ENCODE measurements at regions not wholly inside any gene's neighbourhood (a gene's known extent, or its start where the extent isn't known, plus 50 kb on each side); places are given as distances from the start of the nearest gene placed in this dataset.

- in situ Hi-C loops (cut with MboI) = no loop called here
- H3K4me3 ChIP-seq = no peak overlapping the region
- 44 to 47% methylated on average over 2 of the region's 2 CpGs for WGBS, 2 experiments (ENCODE audit: low coverage in 1 of 2, low lambda C conversion rate in 2 of 2, missing lambda C conversion rate in 2 of 2)
- no peak overlapping the region for H3K4me2 ChIP-seq (ENCODE audit: unreplicated experiment)
- H3K9me3 ChIP-seq (ENCODE audit: low read depth) = no peaks in the 10 kb centered on the region
- H3F3A ChIP-seq (ENCODE audit: insufficient read depth) = no peaks in the 10 kb centered on the region
- no peak overlapping the region for H3K9ac ChIP-seq
- no peak overlapping the region for H3K27ac ChIP-seq
- H4K20me1 ChIP-seq (ENCODE audit: insufficient read depth) = no peaks in the 10 kb centered on the region
- DNase-seq = no peak
- TF ChIP-seq EZH2phosphoT487 (IDR thresholded peaks at IDR 0.05; ENCODE audit: insufficient read depth, low read depth) (no peak), EZH2 (IDR thresholded peaks at IDR 0.05; ENCODE audit: insufficient read depth, poor library complexity, severe bottlenecking) (no peak)
- no peaks in the 10 kb centered on the region for H3K27me3 ChIP-seq (replicated peaks; ENCODE audit: insufficient read depth)
- no peaks in the 10 kb centered on the region for H3K36me3 ChIP-seq (ENCODE audit: low read depth)
- H3K4me1 ChIP-seq (ENCODE audit: insufficient read depth) = no peaks in the 10 kb centered on the region
- no peaks in the 10 kb centered on the region for H3K79me2 ChIP-seq (ENCODE audit: insufficient read depth)
- no peaks in the 10 kb centered on the region for H3K9me2 ChIP-seq (ENCODE audit: insufficient read depth)
- H2AFZ ChIP-seq = no peak overlapping the region
These were observed 338.0 kb upstream of the PTCHD4 start for GRCh38 chr6:48449002-48449401.

- Histone ChIP-seq H3F3A (ENCODE audit: insufficient read depth) (no peaks in the 10 kb centered on the region), H3K36me3 (ENCODE audit: low read depth) (no peaks in the 10 kb centered on the region), H3K79me2 (ENCODE audit: insufficient read depth) (no peaks in the 10 kb centered on the region), H2AFZ (no peak overlapping the region), H3K27me3 (replicated peaks; ENCODE audit: insufficient read depth) (no peaks in the 10 kb centered on the region), H3K9me3 (ENCODE audit: low read depth) (no peaks in the 10 kb centered on the region), H3K4me3 (no peak overlapping the region), H3K9me2 (ENCODE audit: insufficient read depth) (no peaks in the 10 kb centered on the region), H3K4me1 (ENCODE audit: insufficient read depth) (no peaks in the 10 kb centered on the region), H3K27ac (no peak overlapping the region), H3K9ac (no peak overlapping the region), H4K20me1 (ENCODE audit: insufficient read depth) (no peaks in the 10 kb centered on the region), H3K4me2 (ENCODE audit: unreplicated experiment) (no peak overlapping the region)
- WGBS, 2 experiments (ENCODE audit: low coverage in 1 of 2, low lambda C conversion rate in 2 of 2, missing lambda C conversion rate in 2 of 2) = 65 to 70% methylated on average over 5 of the region's 5 CpGs
- in situ Hi-C loops (cut with MboI) = no loop called here
- no peak for TF ChIP-seq EZH2phosphoT487 (IDR thresholded peaks at IDR 0.05; ENCODE audit: insufficient read depth, low read depth)
- no peak for TF ChIP-seq EZH2 (IDR thresholded peaks at IDR 0.05; ENCODE audit: insufficient read depth, poor library complexity, severe bottlenecking)
- DNase-seq = no peak
These were observed 336.3 kb upstream of the PTCHD4 start for GRCh38 chr6:48447251-48447650.

GRCh38 chr6:48429610-48430009, 318.6 kb upstream of the PTCHD4 start:
- Histone ChIP-seq H4K20me1 (ENCODE audit: insufficient read depth) (no peaks in the 10 kb centered on the region), H3K27ac (no peak overlapping the region), H3K9ac (no peak overlapping the region), H3K4me2 (ENCODE audit: unreplicated experiment) (peak overlapping the region; percentile 2), H3K4me1 (ENCODE audit: insufficient read depth) (peaks cover 30% of the 10 kb centered on the region), H3K27me3 (replicated peaks; ENCODE audit: insufficient read depth) (no peaks in the 10 kb centered on the region; the same call in 1 of the 2 replicates), H2AFZ (no peak overlapping the region), H3K9me2 (ENCODE audit: insufficient read depth) (no peaks in the 10 kb centered on the region), H3F3A (ENCODE audit: insufficient read depth) (no peaks in the 10 kb centered on the region; the same call in 1 of the 2 replicates), H3K9me3 (ENCODE audit: low read depth) (no peaks in the 10 kb centered on the region), H3K4me3 (no peak overlapping the region), H3K79me2 (ENCODE audit: insufficient read depth) (no peaks in the 10 kb centered on the region), H3K36me3 (ENCODE audit: low read depth) (no peaks in the 10 kb centered on the region)
- TF ChIP-seq EZH2 (IDR thresholded peaks at IDR 0.05; ENCODE audit: insufficient read depth, poor library complexity, severe bottlenecking) (no peak), EZH2phosphoT487 (IDR thresholded peaks at IDR 0.05; ENCODE audit: insufficient read depth, low read depth) (no peak)
- DNase-seq = no peak
- in situ Hi-C loops (cut with MboI) = no loop called here

GRCh38 chr6:48429021-48429420, 318.0 kb upstream of the PTCHD4 start:
- Histone ChIP-seq H3K9me2 (ENCODE audit: insufficient read depth) (no peaks in the 10 kb centered on the region), H3K9me3 (ENCODE audit: low read depth) (no peaks in the 10 kb centered on the region), H3K27ac (no peak overlapping the region), H3K4me3 (no peak overlapping the region), H3K36me3 (ENCODE audit: low read depth) (no peaks in the 10 kb centered on the region), H3F3A (ENCODE audit: insufficient read depth) (no peaks in the 10 kb centered on the region; the same call in 1 of the 2 replicates), H3K4me1 (ENCODE audit: insufficient read depth) (peaks cover 31% of the 10 kb centered on the region), H3K9ac (no peak overlapping the region), H3K27me3 (replicated peaks; ENCODE audit: insufficient read depth) (no peaks in the 10 kb centered on the region; the same call in 1 of the 2 replicates), H3K4me2 (ENCODE audit: unreplicated experiment) (no peak overlapping the region), H4K20me1 (ENCODE audit: insufficient read depth) (no peaks in the 10 kb centered on the region), H2AFZ (no peak overlapping the region), H3K79me2 (ENCODE audit: insufficient read depth) (no peaks in the 10 kb centered on the region)
- in situ Hi-C loops (cut with MboI) = no loop called here
- TF ChIP-seq EZH2 (IDR thresholded peaks at IDR 0.05; ENCODE audit: insufficient read depth, poor library complexity, severe bottlenecking) (no peak), EZH2phosphoT487 (IDR thresholded peaks at IDR 0.05; ENCODE audit: insufficient read depth, low read depth) (no peak)
- no peak for DNase-seq

- Histone ChIP-seq H3K27ac (no peak overlapping the region), H3K9ac (no peak overlapping the region), H3F3A (ENCODE audit: insufficient read depth) (no peaks in the 10 kb centered on the region; the same call in 1 of the 2 replicates), H3K36me3 (ENCODE audit: low read depth) (no peaks in the 10 kb centered on the region), H2AFZ (no peak overlapping the region), H3K79me2 (ENCODE audit: insufficient read depth) (no peaks in the 10 kb centered on the region), H3K9me3 (ENCODE audit: low read depth) (no peaks in the 10 kb centered on the region), H3K4me1 (ENCODE audit: insufficient read depth) (peaks cover 34% of the 10 kb centered on the region), H4K20me1 (ENCODE audit: insufficient read depth) (no peaks in the 10 kb centered on the region), H3K27me3 (replicated peaks; ENCODE audit: insufficient read depth) (no peaks in the 10 kb centered on the region; the same call in 1 of the 2 replicates), H3K4me3 (no peak overlapping the region), H3K4me2 (ENCODE audit: unreplicated experiment) (peak overlapping the region; percentile 7), H3K9me2 (ENCODE audit: insufficient read depth) (no peaks in the 10 kb centered on the region)
- DNase-seq = peak; percentile 68
- no peak for TF ChIP-seq EZH2 (IDR thresholded peaks at IDR 0.05; ENCODE audit: insufficient read depth, poor library complexity, severe bottlenecking)
- no peak for TF ChIP-seq EZH2phosphoT487 (IDR thresholded peaks at IDR 0.05; ENCODE audit: insufficient read depth, low read depth)
- in situ Hi-C loops (cut with MboI) = no loop called here
- WGBS, 2 experiments (ENCODE audit: low coverage in 1 of 2, low lambda C conversion rate in 2 of 2, missing lambda C conversion rate in 2 of 2) = 19 to 27% methylated on average over 3 of the region's 3 CpGs
These were observed 315.6 kb upstream of the PTCHD4 start for GRCh38 chr6:48426636-48427035.

Measured in GM23248 (cell line).